HG02943 (cell line): ENCODE measurements at regions not wholly inside any gene's neighbourhood (a gene's known extent, or its start where the extent isn't known, plus 50 kb on each side); places are given as distances from the start of the nearest gene placed in this dataset.
"Not testable (repeated sequence)": the region's sequence is repeated elsewhere in the genome, so short reads cannot be mapped to it uniquely, and the experiment has no call there.

Source experiments
- ATAC-seq: cut with Tn5 transposase; IDR thresholded peaks from one replicate; pipeline ENCODE4 v1.9.1; 2021; ENCODE audit warnings: mild to moderate bottlenecking, low read depth, moderate library complexity; ENCODE audit not compliant: unreplicated experiment

- ATAC-seq = no peak
Observed at GRCh38 chr10:52368725-52369124, 54.6 kb downstream of the DKK1 start.

- not testable (repeated sequence) for ATAC-seq
Observed at GRCh38 chr10:52374207-52374606, 60.1 kb downstream of the DKK1 start.

GRCh38 chr10:52376694-52377354 is 62.7 kb downstream of the DKK1 start:
- no peak for ATAC-seq

- no peak for ATAC-seq
Observed at GRCh38 chr10:52378124-52378523, 64.0 kb downstream of the DKK1 start.

- ATAC-seq = no peak
Observed at GRCh38 chr10:52379287-52379686, 65.2 kb downstream of the DKK1 start.

GRCh38 chr10:52383088-52383487 is 69.0 kb downstream of the DKK1 start:
- no peak for ATAC-seq

GRCh38 chr10:52387744-52388143 is 73.7 kb downstream of the DKK1 start:
- ATAC-seq = no peak

- no peak for ATAC-seq
Observed at GRCh38 chr10:52390388-52390787, 76.3 kb downstream of the DKK1 start.

GRCh38 chr10:52391927-52392602 is 78.0 kb downstream of the DKK1 start:
- no peak for ATAC-seq

GRCh38 chr10:52394246-52394645 is 80.2 kb downstream of the DKK1 start:
- ATAC-seq = no peak

GRCh38 chr10:52400562-52400961 is 86.5 kb downstream of the DKK1 start:
- ATAC-seq = no peak

- ATAC-seq = not testable (repeated sequence)
Observed at GRCh38 chr10:52403801-52404200, 89.7 kb downstream of the DKK1 start.

- ATAC-seq = no peak
Observed at GRCh38 chr10:52409195-52409594, 95.1 kb downstream of the DKK1 start.

GRCh38 chr10:52409928-52410327 is 95.8 kb downstream of the DKK1 start:
- no peak for ATAC-seq

- ATAC-seq = no peak
Observed at GRCh38 chr10:52410916-52411315, 96.8 kb downstream of the DKK1 start.

- ATAC-seq = no peak
Observed at GRCh38 chr10:52419281-52419680, 105.2 kb downstream of the DKK1 start.

- no peak for ATAC-seq
Observed at GRCh38 chr10:52420656-52421055, 106.6 kb downstream of the DKK1 start.

GRCh38 chr10:52423369-52423768 is 109.3 kb downstream of the DKK1 start:
- no peak for ATAC-seq

GRCh38 chr10:52424341-52424740 is 110.3 kb downstream of the DKK1 start:
- ATAC-seq = no peak

- ATAC-seq = no peak
Observed at GRCh38 chr10:52434734-52435133, 120.7 kb downstream of the DKK1 start.

GRCh38 chr10:52436664-52437063 is 122.6 kb downstream of the DKK1 start:
- no peak for ATAC-seq

- ATAC-seq = peak; percentile 78
Observed at GRCh38 chr10:52437205-52437646, 123.1 kb downstream of the DKK1 start.
